GM20000 (cell line): ENCODE measurements at regions not wholly inside any gene's neighbourhood (a gene's known extent, or its start where the extent isn't known, plus 50 kb on each side); places are given as distances from the start of the nearest gene placed in this dataset.

ENCODE experiments used
- DNase-seq: peaks from one replicate; pipeline ENCODE4 v3.0.0; 2012; ENCODE audit warnings: low spot score
- CTCF ChIP-seq: IDR thresholded peaks from 2 replicates; pipeline ENCODE4 v1.5.1; 2012; ENCODE audit warnings: mild to moderate bottlenecking, control low read depth; ENCODE audit errors: extremely low read depth, missing control alignments

DNA sequence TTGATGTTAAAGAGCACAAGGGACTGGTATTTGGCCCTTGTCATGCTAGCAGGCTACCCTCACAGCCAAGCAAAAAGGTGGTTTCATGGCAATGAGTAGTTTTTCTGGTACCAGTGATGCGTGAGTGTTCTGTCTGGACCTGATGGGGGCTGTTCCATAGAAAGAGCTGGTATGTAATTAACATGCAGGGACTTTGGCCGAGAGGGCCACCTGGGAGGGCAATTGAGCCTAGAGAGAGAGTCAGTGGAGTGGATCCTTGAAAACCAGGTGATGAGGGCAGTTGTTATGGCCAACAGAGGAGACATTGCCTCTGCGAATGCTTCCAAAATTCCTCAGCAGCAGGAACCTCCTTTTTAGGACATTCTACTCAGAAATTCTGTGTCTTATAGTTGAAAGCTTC lies 383.3 kb downstream of the PSAT1 start:
- DNase-seq = no peak
- TF ChIP-seq CTCF = no peak

DNA sequence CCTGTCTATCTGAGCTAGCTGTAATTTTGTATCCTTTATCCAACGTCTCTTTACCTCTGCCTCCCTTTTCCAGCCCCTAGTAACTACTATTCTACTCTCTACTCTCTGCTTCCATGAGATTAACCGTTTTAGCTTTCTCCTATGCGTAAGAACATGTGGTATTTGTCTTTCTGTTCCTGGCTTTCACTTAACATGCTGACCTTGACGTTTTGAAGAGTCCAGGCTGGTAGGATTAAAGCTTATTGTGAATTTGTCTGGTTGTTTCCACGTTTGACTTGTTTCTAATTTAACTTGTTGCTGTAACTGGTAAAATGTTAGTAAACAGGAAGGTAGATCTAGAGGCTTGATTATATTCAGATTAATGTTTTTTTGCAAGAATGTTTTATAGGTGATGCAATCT lies 385.3 kb downstream of the PSAT1 start:
- no peak for DNase-seq
- TF ChIP-seq CTCF = no peak

DNA sequence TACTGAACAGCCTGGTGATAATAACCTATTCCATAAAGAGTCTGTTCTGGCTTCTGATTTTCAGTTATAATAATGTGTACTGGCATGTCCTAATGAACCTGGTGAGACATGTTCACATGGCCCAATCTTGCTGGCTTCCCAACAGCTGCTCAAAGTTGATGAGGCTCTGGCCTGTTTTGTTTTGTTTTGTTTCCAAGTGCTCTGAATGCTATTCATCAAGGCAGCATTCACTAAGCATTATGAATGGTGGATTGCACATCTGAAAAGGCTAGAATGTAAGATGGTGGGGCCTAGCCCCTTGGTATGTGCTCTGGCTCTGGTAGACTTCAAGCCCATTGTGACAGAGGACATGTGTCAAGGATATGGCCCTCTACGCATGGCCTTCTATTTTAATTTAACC lies 388.5 kb downstream of the PSAT1 start:
- TF ChIP-seq CTCF = no peak
- no peak for DNase-seq

GRCh38 chr9:78688796-78689195 lies 391.9 kb downstream of the PSAT1 start:
- DNase-seq = no peak
- no peak for TF ChIP-seq CTCF

GRCh38 chr9:78691542-78691941 lies 394.6 kb downstream of the PSAT1 start:
- TF ChIP-seq CTCF = no peak
- no peak for DNase-seq

DNA sequence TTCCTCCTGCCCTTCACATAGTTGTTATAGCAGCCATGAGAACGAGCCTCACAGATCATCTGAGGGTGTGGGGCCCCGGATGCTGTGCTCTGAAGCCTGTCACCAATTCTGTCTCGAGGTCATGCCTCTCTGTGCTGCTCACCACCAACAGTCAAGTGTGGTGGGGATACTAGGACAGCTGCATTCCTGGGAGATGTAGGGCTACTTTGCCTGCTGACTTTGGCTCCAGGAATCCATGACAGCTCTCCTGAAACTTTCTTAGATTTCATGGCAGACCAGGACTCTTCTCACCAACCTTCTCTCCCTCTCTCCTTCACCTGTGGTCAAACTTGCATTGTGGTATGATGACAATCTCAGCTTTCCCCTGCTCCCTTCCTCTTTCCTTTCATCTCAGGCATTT lies 395.9 kb downstream of the PSAT1 start:
- DNase-seq = no peak
- no peak for TF ChIP-seq CTCF

DNA sequence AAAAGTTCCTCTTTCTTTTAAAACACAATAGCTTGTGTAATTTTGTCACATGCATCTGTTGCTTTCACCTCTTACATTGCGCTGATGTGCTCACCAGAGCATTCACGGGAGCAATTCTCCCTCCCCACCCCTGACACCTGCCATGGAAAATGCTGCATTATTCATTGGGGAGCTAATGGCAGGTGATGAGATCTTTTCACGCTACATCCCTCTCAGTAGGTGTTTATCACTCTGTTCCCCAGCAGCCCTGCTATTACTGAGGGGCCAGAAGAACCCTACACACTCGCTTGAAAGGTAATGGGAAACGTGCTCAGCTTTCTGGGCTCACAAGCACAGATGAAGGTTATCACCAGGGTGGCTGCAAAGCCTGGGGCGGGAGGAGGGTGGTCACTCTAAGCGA lies 398.0 kb downstream of the PSAT1 start:
- TF ChIP-seq CTCF = no peak
- DNase-seq = no peak

DNA sequence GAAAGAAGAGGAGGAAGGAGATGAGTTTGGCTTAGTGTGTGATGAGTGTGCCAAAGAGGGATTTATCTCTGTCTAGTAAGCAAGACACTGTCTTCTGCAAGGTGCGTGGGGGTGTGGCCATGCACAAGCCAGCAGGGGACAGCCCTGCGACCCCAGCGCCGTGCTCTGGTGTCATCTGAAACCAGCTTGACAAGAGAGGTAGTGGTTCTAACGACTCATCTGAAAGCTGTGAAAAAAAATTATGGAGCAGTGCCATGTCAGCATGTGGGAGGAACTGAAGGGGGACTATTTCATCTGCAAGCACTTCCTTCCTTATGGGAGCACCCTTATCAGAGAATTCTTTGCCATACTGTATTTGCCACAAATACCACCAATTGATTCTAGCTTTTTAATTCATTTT lies 398.6 kb downstream of the PSAT1 start:
- no peak for DNase-seq
- no peak for TF ChIP-seq CTCF
